ENCODE measurements at regions not wholly inside any gene's neighbourhood (a gene's known extent, or its start where the extent isn't known, plus 50 kb on each side); places are given as distances from the start of the nearest gene placed in this dataset.

DNA sequence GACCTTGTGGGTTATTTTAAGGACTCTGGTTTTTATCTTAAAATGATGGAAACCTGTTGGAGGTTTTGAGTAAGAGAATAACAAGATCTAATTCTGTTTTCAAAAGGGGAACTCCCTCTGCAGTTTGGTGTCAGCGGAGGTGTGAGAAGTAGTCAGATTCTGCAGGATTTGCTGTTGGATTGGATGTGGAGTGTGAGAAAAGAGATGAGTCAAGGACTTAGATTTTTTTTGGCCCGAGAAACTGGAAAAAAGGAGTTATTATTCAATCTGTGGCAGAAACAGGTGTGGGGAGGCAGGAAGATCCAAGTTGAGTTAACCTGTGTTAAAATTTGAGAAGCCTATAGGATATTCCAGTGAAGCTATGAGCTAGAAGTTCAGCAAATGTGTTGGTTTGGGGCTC, 337.2 kb upstream of the FANCL start:
- no peak for DNase-seq

DNA sequence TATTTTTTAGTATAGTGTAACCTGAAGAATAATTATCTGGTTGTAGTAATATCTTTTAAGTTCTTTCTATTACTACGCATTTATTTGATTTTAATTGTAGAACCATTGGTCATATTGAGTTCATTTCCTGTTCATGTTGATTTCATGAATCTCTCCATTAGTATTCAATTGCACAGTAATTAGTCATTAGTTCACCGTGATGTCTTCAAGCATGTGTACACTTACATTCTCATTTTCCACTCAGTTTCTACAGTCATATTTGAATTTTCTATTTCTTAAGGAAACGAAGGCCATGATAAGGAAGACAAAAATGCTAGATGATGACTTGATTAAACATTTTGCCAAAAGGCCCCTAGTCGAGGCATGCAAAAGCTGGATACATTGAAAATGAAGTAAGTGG, 333.7 kb upstream of the FANCL start:
- DNase-seq, result no peak

DNA sequence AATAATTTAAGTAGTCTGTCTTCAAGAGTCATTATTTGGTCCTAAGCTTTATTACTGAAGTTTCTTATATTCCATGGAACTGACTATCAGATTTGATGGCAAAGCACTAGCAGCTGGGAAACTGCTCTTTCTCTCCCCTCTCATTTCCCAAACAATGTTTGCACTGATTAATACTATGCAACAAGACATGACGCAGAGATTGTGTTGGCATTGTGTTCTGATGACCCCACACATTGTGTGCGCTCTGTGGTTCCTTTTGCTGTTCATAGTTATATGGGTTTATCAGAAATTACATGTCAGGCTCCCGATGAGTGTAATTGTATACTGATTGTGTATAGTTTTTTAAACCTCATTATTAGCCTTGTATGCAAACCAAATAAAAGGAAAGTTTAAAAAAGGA, 331.6 kb upstream of the FANCL start:
- no peak for DNase-seq

DNA sequence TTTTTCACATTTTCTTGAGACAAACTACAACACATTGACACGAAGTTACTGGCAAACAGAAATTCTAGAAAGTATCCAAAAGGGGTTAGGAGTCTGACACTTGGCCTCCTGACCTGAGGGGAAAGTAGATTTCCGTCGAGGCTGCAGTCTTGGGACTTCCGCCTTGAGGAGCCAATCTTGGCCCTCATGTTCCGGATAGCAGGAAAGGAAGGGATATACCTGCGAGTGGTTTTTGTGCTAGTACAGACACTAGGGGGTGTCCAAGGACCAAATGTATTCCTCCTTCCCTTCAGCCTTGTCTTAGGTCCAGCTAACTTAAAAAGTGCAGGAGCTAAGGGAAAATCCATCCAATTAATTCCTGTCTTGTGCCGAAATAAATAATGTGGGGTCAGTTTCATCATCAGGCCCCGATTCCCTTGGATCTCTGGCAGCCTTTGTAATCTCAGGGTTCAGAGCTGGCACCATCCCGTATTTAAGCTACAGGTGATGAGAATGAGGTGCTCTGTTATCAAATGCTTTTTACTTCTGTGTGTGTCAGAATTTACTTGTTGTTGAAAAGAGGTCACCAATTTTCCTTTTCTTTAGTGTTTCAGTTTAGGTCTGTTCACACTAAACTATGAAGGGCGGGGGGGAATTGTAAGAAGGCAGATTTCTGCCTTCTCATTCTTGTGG, 330.2 kb upstream of the FANCL start:
- peak; percentile 48 to 69 (median 66) for DNase-seq

DNA sequence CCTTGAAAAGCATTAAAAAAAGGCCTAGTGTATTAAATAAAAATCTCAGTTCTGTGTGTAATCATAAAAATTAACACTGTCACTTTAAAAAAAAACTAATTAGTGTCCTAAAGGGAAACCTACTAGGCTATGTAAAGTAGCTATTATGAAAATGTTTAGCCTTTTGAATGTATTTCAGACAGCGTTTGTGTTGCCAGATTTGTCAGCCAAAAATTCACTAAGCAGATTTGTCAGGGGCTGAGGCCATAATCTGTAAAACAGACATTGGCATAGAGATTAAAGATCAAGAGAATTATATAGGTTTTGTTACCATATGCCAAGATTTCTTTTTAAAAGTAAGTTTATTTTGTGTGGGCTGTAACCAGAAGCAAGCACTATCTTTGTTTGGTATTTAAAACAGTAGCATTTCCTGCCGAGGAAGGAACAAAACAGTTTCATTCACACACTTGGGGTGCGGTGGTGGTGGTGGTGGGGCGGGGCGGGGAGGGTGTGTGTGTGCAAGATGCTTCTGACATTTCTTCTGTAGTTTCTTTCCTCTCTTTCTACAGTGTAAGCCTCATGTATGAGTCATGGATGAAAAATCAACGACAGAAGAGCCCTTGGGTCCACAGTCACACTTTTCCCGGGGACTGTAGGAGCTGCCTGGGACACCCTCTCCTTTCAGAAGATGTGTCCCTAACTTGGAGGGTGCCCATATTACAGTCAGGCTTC, 328.5 kb upstream of the FANCL start:
- peak in 2 of 4 experiments; percentile 3 to 7 for DNase-seq

DNA sequence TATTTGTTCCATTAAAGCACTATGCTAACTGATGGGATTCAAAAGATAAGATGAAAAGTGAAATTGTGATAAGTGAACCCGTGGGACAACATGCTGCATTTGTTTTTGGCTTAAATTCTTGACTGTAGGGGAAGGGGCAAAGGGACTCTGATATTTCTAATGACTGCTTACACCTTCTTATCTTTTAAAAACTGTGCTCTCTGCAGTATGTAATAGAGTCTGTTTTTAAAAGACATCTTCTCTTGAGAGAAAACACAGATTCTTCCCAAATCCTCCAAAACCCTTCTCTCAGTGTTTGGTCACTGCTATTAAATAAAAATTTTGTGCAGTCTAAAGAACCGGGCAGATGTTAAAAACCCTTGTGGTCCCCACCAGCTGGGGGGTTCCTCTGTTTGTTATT, 327.8 kb upstream of the FANCL start:
- DNase-seq, result no peak

DNA sequence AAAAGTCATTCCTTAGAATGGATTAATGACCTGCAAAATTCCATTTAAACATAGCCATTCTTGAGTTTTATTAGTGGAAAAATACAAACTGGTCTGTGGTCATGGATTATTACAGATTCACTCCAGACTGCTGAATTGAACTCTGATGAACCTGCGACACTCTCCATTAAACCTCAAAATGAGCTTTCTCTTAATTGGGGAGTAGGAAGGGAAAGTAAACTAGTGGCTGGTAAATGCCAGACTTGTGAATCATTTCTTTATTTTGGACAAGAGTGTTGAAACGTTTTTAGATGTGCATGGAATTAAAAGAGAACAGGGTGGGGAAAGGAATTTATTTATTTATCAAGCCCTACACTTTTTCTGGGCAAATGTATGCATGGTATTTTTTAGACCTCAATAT, 321.2 kb upstream of the FANCL start:
- DNase-seq, result no peak

DNA sequence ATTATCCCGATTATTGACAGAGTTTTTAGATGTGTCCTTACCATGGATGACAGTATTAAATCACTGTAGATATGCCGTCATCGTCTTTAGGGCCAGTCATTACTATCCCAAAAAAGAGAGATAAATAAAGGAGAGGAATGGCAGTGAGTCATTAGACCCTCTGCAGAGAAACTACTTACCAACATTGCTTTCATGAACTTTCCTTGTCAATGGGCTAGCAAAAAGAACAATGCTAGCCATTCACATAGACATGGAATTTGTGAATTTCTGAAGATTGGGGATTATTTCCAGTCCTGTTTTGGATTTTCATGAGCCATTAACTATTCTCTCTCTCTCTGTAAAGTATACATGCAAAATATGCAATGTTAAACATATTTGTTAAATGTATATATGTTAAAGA, 319.4 kb upstream of the FANCL start:
- DNase-seq, result no peak

DNA sequence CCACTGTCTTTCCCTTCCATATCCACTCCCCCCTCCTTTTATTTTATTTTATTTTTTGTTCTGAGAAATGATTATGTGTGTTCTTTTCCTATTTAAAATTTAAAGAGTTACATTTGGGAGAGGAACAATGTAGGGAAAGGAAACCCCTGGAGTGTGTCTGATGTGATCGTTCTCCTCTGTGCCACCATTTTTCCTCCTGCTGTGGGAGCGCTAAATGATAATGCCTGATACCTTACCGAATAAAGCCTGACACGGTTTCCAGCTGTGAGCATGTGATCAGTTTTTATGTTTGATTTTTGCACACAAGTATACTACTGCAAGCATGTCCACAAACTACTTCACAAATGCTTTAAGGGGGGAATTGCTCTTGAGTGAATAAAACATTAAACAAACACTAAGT, 317.8 kb upstream of the FANCL start:
- DNase-seq, result no peak

DNA sequence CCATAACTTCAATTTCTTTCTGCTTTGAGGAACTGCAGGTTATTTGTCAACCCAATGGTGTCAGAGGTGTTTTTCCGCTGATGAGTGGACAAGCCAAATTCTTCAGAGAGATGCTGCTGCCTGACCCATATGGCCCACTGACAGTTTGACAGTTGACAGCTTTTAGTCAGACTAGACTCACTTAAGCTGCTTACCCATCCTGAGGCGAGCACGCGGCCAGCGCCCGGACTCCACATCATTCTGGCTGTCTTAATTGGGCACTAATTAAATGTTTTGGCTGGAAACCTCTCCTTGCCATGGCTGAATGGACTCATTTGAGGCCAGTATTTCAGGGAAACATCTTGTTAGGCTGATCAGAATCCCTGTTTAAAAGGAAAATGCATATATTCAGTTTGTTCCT, 316.1 kb upstream of the FANCL start:
- DNase-seq, result peak in 2 of 4 experiments; percentile 12 to 25

DNA sequence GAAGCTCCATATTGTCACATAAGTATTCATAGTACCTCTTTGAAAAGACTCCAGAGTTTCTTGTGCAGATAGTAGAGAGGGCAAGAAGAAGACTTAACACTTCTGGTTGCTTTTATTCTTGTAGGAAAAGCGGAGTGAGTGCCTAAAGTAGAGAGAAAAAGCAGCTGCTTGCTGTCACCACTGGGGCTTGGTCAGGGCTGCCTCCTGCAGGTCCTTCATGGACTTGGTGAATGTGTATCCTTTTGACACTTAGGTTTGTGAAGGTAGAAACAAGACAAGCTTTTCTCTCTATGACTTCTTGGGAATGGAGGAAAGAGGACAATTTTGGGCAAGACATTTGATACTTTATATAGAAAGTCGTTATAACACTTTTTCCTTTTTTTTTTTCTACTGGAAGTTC, 312.8 kb upstream of the FANCL start:
- peak in 2 of 4 experiments; percentile 5 to 20 for DNase-seq

DNA sequence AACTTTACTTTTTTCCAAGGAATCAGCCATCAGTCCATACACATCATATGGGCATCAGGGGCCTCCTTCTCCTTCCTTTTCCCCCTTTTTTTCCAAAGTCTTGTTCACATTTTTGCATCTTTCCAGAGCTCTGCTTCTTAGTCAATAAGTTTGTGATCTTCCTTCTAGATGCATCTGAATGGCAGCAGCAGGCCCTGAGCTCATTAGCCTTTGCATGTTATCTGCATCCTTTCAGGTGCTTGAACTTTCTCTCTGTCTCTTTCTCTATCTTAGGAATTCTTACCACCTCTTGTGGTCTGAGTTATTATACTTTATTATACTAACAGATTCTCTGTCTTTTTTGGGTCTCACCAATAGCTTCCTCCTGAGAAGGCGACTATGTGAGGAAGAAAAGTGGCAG, 312.4 kb upstream of the FANCL start:
- DNase-seq, result no peak

DNA sequence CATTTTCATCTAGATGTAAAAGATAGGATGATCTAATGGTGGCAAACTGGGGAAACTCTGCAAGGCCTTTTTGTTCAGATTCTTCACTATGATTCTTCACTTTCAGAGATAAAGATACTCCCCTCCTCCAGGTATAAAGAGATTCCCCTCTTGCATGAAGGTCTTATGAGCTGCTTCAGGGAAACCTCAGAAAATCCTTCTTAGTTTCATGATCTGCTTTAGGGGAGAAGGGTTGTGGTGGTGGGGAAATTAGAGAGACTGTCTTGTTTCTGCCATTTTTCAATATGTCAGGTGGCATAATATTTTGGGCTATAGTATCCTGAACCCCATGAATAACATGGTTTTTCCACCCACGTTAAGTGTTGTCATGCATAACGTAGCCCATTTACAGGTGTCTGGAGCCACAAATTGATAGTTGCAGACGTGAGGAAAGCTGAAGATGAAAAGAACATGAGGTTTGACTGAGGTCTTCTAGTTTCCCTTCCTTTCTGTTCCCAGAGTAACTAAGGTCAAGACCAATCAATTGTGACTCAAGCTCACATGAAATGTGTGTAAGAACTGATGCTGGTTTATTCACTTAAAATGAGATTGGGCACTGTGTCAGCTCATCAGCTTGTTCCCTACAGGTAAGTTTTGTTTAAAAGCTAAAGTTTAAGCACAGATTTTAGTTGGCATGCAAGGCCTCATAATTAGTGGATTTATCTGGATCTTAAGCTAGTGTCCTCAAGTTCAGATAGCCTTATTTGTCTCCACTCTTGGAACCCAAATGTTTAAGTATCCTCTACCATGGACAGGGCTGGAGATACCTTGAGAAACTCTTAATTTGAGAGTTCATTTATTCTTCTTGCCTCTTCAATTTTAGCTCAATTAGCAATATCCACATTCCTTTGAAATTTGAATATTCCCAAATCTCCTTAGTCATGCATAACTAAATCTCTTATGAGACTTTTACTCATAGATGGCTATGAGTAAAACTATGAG, 304.5 kb upstream of the FANCL start:
- DNase-seq, result no peak

DNA sequence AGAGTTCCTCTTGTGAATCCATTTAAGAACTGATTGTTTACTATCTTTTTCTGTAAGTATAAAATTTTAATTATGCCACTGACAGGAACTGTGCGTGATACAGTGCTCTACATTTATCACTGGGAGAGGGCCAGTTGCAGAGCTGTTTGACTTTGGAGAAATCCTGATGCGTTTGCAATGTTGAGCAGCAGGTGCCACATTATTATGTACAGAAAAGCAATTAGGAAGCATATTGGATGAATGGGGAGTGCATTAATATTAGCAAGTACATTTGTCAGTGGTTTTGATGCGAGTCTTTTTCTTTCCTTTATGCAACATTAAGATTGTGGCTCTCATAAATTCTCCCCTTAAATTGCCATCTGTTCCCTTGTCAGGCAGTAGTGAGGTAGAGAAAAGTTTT, 302.3 kb upstream of the FANCL start:
- DNase-seq, result no peak

DNA sequence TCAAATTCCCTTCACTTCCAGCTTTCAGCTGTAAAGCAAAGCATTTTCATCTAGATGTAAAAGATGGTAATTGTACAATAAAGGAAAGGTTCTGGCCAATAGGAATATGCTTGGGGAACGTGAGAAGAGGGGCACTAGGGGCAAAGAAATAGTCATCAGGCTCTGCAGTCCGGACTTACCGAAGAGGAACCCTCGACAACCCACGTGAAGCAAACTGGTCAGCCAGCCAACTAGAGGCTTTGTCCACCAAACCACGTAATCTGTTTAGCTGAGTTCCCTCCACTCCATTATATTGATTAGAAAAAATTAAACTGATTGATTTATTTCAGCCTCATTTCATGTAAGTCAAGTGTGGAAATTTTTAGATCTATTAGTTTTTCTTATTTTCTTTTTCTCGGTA, 300.4 kb upstream of the FANCL start:
- DNase-seq, result no peak

DNA sequence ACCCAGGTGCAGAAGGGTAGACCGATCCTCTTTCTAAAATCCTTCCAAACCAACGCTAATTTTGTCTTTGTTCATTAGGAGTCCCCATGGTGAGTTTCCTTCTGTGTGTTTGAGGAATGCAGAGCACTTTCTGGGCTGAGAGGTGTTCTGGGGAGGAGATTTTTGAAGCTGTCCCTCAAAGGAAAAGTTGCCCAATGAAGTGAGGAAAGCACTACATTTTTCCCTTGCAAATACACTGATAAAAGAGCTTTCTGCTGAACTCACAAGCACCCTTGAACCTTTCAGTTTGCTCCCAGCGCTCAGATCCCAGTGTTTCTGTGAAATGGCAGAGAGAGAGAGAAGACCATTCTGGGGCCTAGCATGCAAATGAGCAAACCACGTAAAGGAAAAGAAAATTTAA, 299.6 kb upstream of the FANCL start:
- no peak for DNase-seq

DNA sequence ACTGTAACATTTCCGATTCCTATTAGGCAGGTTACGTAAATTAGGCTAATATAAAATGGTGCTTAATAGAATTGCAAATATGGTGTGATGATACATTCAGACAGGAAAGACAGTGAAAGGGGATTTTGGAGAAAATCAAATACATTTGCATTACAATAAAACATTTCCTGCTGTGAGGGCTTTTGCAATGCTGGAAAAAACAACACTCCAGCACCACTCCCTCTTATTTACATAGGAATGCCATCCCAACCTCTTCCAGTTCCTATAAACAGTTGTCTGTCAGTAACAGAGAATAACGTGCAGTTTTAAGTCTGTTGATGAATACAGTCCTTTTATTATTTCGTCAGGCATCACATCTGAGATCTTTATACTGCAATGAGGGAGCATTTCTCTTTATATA, 298.8 kb upstream of the FANCL start:
- DNase-seq, result no peak

DNA sequence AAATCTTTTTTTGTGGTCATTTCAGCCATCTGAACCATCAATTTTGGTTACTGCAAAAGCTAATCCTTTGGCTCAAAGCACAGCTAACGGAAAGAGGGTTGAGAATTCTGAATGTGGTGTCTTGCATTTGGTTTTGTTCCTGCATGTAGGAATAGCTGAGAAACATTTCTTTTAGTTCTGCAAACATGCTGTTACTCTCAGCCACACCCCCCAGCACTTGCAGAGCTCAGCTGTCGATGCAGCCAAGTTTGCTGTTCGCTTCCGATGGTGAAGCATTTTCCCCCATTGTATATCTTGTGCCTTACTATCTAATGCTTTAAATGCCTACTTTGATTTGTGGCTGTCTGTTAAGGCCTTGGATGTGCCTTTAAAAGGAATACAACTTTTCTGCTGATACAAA, 294.9 kb upstream of the FANCL start:
- no peak for DNase-seq

DNA sequence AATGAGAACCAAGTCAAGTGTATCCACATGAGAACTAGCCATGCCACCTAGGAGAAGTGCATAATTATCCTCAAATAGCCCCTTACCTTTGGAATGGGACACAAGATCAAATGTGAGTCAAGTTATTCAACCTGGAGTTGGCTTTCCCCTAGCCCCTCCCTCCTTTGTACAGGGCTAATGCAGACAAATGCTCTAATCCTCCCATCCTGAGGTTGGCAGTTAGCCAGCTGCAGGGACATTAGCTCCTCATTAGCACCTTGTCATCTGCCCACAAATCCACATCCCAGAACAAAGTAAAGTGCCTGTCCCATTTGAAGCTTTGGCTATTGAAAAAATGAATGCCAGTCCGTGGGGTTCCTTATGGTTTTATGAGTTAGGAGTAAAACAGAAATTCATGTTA, 294.1 kb upstream of the FANCL start:
- no peak for DNase-seq

DNA sequence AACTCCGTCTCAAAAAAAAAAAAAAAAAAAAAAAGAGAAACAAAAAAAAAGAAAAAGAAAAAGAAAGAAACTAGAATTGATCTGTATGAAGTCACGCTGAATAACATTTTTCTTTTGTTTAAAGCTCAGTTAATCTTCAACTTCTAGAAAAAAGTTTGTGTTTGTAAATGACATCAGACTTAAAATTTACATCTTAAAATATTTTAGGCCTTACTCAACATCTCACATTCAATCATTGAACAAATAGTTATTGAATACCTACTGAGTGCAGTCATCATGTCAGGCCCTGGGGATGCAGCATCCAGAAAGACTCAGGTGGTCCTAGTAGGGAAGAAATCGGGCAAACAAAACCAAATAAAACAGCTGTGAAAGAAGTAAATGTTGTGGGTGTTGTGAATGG, 292.3 kb upstream of the FANCL start:
- no peak for DNase-seq

DNA sequence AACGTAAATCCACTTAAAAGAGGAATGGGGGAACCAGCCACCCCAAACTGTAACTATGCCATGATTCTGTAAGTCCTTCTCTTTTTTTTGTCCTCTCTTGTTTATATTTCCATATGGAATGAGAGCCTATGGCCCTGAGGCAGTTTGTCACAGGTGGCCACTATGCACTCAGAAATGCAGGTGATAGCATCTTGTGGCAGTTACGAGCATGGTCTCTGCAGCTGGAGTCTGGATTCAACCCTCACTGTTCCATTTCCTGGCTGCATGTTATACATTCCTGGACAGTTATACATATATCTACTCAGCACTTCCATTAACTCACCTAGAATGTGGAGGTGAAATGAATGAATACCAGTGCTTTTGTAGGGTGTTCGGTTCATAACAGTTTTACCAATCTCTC, 291.5 kb upstream of the FANCL start:
- DNase-seq, result no peak

DNA sequence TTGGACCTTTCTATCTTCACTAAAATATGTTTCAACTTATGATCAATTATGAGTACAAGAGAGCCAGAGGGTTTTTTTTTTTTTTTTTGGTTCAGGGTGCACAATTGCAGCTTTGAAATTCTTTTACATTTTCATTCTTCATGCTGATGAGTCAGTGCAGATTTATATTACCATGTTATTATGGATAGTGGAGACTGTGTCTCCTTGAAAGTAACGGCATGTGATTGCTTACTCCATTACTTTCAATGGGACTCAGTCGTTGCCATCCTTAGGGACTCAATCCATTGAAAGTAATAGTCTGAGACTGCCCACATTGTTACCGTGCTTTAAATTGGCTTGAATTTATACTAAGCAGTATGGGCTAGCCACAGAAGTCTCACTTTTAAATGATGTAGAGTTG, 286.5 kb upstream of the FANCL start:
- no peak for DNase-seq

DNA sequence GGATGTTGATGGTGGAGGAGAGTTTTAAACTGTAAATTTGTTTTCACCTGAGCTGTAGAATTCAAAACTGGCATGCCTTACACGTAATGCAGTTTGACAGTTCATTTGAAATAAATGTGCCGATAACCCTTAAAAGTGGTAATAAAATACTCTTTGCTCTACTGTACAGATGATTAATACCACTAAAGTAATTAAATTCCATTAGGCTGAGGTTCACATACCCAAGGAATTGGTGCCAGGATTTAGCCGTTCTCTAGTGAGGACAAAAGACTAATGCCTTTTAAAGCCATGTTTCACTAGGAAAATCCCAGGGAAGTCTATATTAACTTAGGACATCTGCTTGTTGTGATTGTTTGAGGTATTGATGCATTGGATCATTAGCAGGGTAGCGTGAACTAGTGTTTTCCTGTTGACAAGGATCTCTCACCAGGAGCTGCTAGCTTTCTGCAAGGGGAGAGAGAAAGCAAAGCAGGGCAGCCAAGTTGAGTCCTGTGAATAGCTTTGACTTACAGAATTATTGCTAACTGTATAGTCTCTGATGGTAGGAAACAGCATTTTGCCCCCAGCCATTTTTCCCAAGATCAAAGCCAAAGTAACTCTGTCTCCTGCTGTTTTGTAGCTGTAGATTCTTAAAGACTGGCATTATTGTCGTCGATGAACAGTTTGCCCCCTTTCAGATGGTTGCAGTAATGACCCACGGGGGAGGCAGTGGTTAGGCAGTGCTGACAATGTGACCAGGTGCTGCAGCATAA, 280.9 kb upstream of the FANCL start:
- DNase-seq, result no peak
